Inflammatory macrophage treated with lipopolysaccharide for 1 hour (primary cell): ENCODE measurements at regions not wholly inside any gene's neighbourhood (a gene's known extent, or its start where the extent isn't known, plus 50 kb on each side); places are given as distances from the start of the nearest gene placed in this dataset.
"Not testable (repeated sequence)": the region's sequence is repeated elsewhere in the genome, so short reads cannot be mapped to it uniquely, and the experiment has no call there.

Source experiments
- DNase-seq, 2 donors: peaks; one replicate each; pipeline ENCODE4 v3.0.0-alpha.2; 2020 to 2022

- no peak for DNase-seq
Observed at GRCh38 chr2:117555965-117556364, 258.5 kb upstream of the DDX18 start.

GRCh38 chr2:117557626-117558025, 256.9 kb upstream of the DDX18 start:
- DNase-seq: no peak

GRCh38 chr2:117562654-117563053, 251.8 kb upstream of the DDX18 start:
- DNase-seq: no peak

- DNase-seq: no peak
Observed at GRCh38 chr2:117571590-117572349, 242.7 kb upstream of the DDX18 start.

GRCh38 chr2:117587310-117587709, 227.2 kb upstream of the DDX18 start:
- DNase-seq: no peak

GRCh38 chr2:117603060-117603459, 211.4 kb upstream of the DDX18 start:
- DNase-seq: no peak

GRCh38 chr2:117603567-117603966, 210.9 kb upstream of the DDX18 start:
- no peak for DNase-seq

- DNase-seq: no peak
Observed at GRCh38 chr2:117607202-117607601, 207.3 kb upstream of the DDX18 start.

GRCh38 chr2:117613101-117613500, 201.4 kb upstream of the DDX18 start:
- DNase-seq: no peak

GRCh38 chr2:117614296-117614695, 200.2 kb upstream of the DDX18 start:
- no peak for DNase-seq

GRCh38 chr2:117614823-117615534, 199.5 kb upstream of the DDX18 start:
- no peak for DNase-seq

GRCh38 chr2:117618607-117619006, 195.9 kb upstream of the DDX18 start:
- DNase-seq: no peak

- DNase-seq: no peak
Observed at GRCh38 chr2:117621326-117621725, 193.2 kb upstream of the DDX18 start.

- DNase-seq: not testable (repeated sequence)
Observed at GRCh38 chr2:117623175-117623574, 191.3 kb upstream of the DDX18 start.

GRCh38 chr2:117631152-117631945, 183.1 kb upstream of the DDX18 start:
- DNase-seq: no peak

- no peak for DNase-seq
Observed at GRCh38 chr2:117635481-117635880, 179.0 kb upstream of the DDX18 start.

- DNase-seq: no peak
Observed at GRCh38 chr2:117639401-117639800, 175.1 kb upstream of the DDX18 start.

GRCh38 chr2:117644403-117644802, 170.1 kb upstream of the DDX18 start:
- no peak for DNase-seq

GRCh38 chr2:117645458-117645857, 169.0 kb upstream of the DDX18 start:
- no peak for DNase-seq

GRCh38 chr2:117646099-117646498, 168.4 kb upstream of the DDX18 start:
- no peak for DNase-seq

- DNase-seq: no peak
Observed at GRCh38 chr2:117646872-117647271, 167.6 kb upstream of the DDX18 start.

- DNase-seq: no peak
Observed at GRCh38 chr2:117656546-117656945, 157.9 kb upstream of the DDX18 start.

GRCh38 chr2:117661619-117662018, 152.9 kb upstream of the DDX18 start:
- DNase-seq: no peak

GRCh38 chr2:117674172-117674571, 140.3 kb upstream of the DDX18 start:
- no peak for DNase-seq
